ENCODE measurements at regions not wholly inside any gene's neighbourhood (a gene's known extent, or its start where the extent isn't known, plus 50 kb on each side); places are given as distances from the start of the nearest gene placed in this dataset.
"Not testable (repeated sequence)": the region's sequence is repeated elsewhere in the genome, so short reads cannot be mapped to it uniquely, and the experiment has no call there.

DNA sequence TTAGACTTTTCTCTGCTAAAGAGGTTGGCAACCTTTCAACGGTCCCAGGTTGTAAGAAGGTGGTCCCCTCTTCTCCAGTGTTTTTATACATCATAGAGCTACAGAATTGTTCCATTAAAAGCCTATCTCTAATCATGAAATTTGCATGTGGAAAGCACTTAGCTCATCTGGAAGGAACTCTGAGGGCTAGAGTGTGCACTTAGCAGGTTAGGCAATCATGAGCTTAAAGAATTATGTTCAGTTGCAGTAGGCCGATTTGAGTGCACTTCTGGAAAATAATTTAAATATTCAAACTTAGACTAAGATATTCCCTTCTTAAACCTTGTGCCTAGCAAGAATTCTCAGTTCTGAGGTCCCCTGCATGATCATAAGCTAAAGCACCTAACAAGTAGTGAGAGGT lies 468.7 kb downstream of the SPATA31D1 start:
- no peak for FAIRE-seq

GRCh38 chr9:82457891-82458290 lies 469.3 kb downstream of the SPATA31D1 start:
- no peak for FAIRE-seq

DNA sequence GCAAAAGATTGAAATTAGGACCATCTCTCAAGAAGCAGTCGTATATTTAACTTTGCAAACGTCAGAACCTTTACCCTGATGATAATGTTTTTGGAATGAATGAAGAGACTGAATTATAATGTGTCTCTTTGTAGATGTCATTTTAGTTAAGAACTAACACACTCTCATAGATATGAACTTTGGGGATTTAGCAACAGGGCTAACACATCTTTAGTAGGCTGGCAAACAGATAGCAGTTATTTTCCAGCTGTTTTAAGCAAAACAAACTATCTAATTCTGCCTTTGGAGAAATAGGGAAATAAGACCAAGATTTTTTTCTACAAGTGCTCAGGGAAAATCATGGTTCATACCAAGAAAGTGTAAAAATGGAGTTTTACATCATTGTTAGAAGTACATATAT lies 469.7 kb downstream of the SPATA31D1 start:
- no peak for FAIRE-seq

- FAIRE-seq: no peak
These were observed 478.2 kb downstream of the SPATA31D1 start for GRCh38 chr9:82466616-82467260.

DNA sequence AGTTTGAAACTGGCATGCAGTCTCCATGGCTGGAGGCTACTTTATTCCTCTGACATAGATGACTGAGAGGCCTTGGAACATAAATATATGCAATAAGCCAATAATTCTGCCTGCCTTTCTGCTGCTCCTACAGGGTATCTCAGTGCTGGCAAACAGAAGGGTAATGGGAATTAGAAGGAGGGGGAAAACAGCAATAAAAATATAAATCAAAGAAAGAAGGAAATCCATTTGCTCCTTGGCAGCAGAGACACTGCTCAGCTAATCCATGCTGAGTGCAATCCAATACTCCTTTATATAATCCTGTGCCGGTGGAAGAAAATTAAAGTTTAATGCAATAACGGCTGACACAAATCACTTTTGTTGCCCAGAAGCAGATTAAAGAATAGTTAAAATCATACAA lies 478.9 kb downstream of the SPATA31D1 start:
- no peak for FAIRE-seq

GRCh38 chr9:82474235-82474634 lies 485.7 kb downstream of the SPATA31D1 start:
- FAIRE-seq: no peak

GRCh38 chr9:82475584-82476301 lies 487.2 kb downstream of the SPATA31D1 start:
- peak; percentile 64 for FAIRE-seq

DNA sequence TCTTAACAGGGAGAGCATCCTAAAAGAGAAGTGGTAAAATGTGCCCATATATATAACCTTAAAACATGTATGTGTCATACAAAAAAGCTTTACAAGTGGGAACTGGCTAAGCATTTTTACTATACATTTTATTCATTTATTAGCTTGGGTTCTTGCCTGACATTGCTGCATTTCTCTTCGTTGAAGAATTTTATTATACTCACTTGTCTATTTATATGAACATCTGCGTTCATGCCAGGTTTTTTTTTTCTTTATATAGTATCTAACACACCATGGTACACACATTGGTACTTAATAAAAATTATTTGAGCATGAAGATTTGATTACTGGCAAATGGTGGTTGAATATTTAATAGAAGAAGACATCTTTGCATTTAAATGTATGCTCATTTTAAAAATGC lies 492.3 kb downstream of the SPATA31D1 start:
- FAIRE-seq: no peak

GRCh38 chr9:82487935-82488312 lies 499.4 kb downstream of the SPATA31D1 start:
- no peak for FAIRE-seq

DNA sequence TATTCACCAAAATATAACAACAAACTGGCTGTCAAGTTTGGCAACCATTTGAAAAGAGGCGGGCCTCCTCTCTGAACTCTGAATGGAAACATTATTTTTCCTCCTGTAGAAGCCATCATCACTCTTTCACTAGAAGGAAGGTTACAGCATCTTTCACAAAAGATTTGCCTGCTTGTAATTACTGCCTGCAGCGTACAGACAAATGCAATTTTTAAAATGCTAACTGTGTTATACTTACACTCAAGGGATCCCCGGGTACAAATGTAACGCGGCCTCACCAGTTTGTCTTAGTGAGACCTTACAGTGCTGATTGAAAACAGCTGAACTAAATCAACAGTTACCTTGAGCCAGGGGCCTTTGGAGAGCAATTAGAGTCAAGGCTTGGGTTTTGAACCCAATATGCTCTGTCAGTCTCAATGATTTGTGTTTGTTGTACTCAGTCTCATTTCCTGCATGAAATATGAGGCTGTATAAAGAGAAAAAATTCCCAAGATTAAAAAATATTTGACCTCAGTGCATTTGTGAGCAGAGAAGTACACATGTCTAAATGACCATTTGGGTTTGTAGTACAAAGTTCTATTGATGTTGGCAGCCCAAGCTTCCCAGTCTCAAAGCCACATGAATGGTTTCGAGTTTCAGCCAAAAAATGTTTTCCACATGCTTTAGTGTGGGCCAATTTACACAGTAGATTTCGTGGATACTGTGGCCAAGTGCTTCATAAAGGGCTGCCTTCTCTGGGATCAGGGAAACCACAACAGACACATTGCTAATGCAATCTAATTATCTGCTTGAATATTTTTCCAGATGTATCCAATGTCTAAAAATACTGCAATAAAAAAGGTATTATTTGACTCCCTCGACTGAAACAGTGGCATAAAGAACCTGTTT lies 500.0 kb downstream of the SPATA31D1 start:
- FAIRE-seq: no peak

- FAIRE-seq: no peak
These were observed 500.7 kb downstream of the SPATA31D1 start for GRCh38 chr9:82489201-82489821.

- no peak for FAIRE-seq
These were observed 501.5 kb downstream of the SPATA31D1 start for GRCh38 chr9:82490019-82490499.

GRCh38 chr9:82490821-82491220 lies 502.2 kb downstream of the SPATA31D1 start:
- not testable (repeated sequence) for FAIRE-seq

GRCh38 chr9:82491604-82492003 lies 503.0 kb downstream of the SPATA31D1 start:
- FAIRE-seq: no peak

DNA sequence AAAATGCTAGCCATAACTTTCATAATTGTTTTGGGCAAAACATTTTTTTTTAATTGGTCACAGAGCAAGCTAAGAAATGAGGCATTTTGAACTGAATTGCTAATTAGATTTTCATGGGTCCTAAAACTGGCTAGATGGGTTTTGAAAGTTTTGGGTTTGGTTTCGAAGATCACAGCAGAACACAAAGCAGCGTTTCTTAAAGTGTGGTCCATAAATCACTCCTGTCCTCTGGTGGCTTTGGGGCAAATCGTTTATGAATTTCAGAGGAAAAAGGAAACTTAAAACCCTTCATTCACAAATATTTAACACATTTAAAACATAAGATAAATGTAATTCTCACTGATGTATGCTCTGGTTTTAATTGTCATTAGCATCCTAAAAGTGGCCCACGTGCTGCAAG lies 503.7 kb downstream of the SPATA31D1 start:
- no peak for FAIRE-seq

- FAIRE-seq: no peak
These were observed 507.6 kb downstream of the SPATA31D1 start for GRCh38 chr9:82495884-82496777.

GRCh38 chr9:82498541-82499317 lies 510.2 kb downstream of the SPATA31D1 start:
- FAIRE-seq: no peak

DNA sequence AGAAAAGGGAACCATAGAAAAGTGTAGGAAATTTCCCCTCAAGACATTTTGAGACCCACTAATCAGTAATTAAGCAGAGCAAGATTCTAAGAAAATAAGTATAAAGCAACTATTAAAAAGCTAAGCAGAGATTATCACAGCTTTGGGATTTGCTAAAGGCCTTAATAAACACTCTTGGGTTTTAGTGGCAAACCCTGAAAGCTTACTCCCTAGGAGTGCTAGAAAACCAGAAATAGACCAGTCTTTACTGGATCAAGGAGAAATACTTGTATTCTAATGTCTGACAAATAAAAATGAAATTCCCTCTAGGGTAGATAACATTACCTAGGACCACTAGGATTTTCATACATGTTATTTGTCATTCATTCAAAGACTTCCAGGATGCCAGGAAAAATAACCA lies 510.8 kb downstream of the SPATA31D1 start:
- no peak for FAIRE-seq

DNA sequence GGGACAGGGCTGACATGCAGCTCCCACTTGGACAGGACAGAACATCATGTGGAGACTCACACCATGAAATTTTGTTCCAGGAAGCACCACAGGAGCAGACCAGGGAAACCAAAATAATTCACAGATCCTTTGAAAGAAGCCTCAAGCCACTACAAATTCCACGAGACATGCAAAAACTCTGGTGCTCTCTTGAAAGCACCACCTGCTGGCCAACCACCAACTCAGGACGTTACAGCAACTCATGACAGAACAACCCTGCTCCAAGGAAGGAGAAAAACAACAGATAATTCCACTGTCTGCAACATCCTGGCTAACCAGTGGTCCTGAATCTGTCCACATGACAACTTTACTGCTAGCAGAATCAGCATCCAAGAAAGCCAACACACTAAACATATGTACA lies 516.0 kb downstream of the SPATA31D1 start:
- FAIRE-seq: no peak

DNA sequence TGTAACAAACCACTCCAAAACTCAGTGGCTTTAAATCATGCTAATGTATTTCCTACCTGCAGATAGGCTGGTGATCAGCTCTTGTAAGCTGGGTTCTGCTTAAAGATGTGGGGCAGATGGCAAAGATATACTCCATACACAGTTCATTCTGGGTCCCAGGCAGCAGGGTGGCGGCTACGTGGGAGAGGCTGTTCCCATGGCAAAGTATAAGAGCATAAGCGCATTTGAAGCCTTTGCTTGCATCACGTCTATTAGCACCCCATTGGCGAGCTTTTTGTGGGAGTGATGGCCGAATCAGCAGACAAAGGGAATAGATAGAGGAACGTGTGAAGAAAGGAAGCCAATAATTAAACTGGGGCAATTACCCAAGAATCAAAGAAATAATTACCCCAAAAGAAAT lies 523.1 kb downstream of the SPATA31D1 start:
- FAIRE-seq: no peak

DNA sequence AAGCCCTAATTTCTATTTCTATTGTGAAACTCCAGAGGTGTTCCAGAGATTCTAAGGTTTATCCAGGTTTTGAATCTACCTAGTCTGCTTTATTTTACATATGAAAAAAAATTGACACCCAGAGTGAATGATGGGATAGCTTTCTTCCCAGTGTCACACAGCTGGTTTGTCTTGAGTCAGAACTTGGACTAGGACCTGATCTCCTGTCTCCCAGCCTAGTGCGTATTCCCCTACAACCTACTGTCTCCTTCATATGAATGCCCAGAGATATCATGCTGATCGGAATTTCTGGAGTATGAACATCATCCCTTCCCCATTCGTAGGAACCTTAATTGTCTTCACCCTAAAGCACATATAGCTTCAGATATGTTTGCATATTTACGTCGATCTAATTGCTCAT lies 524.2 kb downstream of the SPATA31D1 start:
- FAIRE-seq: no peak
